ENCODE measurements at regions not wholly inside any gene's neighbourhood (a gene's known extent, or its start where the extent isn't known, plus 50 kb on each side); places are given as distances from the start of the nearest gene placed in this dataset.
"Not testable (repeated sequence)": the region's sequence is repeated elsewhere in the genome, so short reads cannot be mapped to it uniquely, and the experiment has no call there.

DNA sequence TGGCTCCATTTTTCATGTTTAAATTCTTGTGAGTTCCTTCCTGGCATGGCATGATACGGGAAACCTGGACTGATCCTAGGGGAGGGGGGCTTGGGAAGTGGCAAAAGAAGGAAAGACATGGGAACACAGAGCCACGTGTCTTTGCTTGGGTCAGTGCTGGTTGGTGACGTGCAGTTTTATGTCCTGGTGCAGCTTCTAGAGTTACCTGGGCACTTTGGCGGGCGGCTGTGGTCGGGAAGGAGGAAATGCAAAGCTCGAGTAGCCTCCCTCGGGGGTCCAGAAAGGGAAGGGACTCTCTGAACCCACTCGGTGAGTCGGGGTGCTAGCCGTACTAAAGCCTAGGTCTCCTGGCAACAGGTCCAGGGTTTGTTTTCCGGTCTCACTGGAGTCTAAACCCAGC is 94.6 kb downstream of the APOB start:
- H3K4me1 ChIP-seq = no peaks in the 10 kb centered on the region
- H3K27me3 ChIP-seq = peaks cover 0 to 14% (median 0%) of the 10 kb centered on the region in 4 donors
- intact Hi-C loops (cut with DNase I) = no loop called here
- no peaks in the 10 kb centered on the region for H3K9me3 ChIP-seq
- no peak overlapping the region for H3K27ac ChIP-seq
- DNase-seq = no peak
- no peak for TF ChIP-seq POLR2A (IDR thresholded peaks at IDR 0.05)
- TF ChIP-seq, protein P1, sequence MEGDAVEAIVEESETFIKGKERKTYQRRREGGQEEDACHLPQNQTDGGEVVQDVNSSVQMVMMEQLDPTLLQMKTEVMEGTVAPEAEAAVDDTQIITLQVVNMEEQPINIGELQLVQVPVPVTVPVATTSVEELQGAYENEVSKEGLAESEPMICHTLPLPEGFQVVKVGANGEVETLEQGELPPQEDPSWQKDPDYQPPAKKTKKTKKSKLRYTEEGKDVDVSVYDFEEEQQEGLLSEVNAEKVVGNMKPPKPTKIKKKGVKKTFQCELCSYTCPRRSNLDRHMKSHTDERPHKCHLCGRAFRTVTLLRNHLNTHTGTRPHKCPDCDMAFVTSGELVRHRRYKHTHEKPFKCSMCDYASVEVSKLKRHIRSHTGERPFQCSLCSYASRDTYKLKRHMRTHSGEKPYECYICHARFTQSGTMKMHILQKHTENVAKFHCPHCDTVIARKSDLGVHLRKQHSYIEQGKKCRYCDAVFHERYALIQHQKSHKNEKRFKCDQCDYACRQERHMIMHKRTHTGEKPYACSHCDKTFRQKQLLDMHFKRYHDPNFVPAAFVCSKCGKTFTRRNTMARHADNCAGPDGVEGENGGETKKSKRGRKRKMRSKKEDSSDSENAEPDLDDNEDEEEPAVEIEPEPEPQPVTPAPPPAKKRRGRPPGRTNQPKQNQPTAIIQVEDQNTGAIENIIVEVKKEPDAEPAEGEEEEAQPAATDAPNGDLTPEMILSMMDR (IDR thresholded peaks at IDR 0.05) = no peak
- 66 to 82% methylated on average over 8 to 9 of the region's 12 CpGs for WGBS, 2 donors
- H3K36me3 ChIP-seq = no peaks in the 10 kb centered on the region
- no peak overlapping the region for H3K4me3 ChIP-seq

DNA sequence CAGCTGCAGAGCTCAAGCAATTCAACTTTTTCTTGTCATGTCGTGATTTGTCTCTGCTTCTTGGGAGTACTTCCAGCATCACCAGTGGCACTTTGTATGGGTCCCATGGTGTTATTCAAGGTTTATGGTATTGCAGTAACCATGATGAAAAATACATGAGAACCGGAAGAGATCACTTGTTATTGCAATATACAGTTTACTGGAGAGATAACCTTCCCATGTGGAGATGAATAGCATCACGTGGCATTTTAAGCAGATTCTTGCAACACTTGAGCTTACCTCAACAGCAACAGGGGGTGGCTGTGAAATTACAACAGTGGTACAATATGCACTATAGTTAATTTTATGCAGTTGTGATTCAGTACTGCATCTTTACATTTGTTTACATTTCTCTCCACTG is 97.4 kb downstream of the APOB start:
- no peak overlapping the region for H3K27ac ChIP-seq
- no peak for DNase-seq
- no peaks in the 10 kb centered on the region for H3K9me3 ChIP-seq
- no peak overlapping the region for H3K4me3 ChIP-seq
- H3K36me3 ChIP-seq = no peaks in the 10 kb centered on the region
- TF ChIP-seq, protein P1 (IDR thresholded peaks at IDR 0.05) = no peak
- no peak for TF ChIP-seq POLR2A (IDR thresholded peaks at IDR 0.05)
- peaks cover 0 to 9% (median 0%) of the 10 kb centered on the region in 4 donors for H3K27me3 ChIP-seq
- 73% methylated on average over 3 of the region's 3 CpGs for WGBS, 2 donors
- intact Hi-C loops (cut with DNase I) = no loop called here
- no peaks in the 10 kb centered on the region for H3K4me1 ChIP-seq

DNA sequence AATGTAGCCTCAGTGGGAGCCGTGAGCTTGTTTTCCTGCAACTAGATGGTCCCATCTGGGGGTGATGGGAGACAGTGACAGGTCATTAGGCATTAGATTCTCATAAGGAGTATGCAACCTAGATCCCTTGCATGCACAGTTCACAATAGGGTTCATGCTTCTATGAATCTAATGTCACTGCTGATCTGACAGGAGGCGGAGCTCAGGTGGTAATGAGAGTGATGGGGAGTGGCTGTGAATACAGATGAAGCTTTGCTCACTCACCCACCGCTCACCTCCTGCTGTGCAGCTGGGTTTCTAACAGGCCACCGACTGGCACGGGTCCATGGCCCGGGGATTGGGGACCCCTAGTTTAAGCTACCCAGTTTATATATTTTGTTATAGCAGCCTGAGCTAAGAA is 100.2 kb downstream of the APOB start:
- 65 to 76% methylated on average over 5 to 6 of the region's 6 CpGs for WGBS, 2 donors
- DNase-seq; H3K36me3 ChIP-seq; H3K9me3 ChIP-seq; H3K4me1 ChIP-seq; intact Hi-C loops (cut with DNase I); H3K27ac ChIP-seq; H3K27me3 ChIP-seq; H3K4me3 ChIP-seq: not testable (repeated sequence)

DNA sequence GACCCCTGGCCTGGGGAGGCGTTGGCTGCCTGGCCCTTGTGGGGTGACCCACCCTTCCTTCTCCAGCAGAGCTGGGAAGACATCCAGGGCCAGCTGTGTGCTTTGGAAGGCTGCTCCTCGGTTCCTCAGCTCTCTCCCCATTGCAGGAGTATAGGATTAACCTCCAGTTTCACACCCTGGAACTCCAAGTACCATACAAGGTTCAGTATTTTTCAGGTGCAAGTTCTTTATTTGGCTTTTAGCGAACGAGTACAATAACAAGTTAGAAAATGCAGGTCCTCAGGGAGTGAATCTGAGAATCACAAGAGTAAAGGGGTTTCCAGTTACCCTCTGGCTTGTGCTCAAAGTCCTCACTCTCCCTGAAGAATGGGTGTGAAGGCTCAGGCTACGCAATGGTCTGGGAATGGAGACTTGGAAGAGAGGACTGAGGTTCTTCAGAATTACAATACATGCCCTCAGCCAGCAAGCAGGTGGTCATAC is 101.2 kb downstream of the APOB start:
- H3K4me3 ChIP-seq = no peak overlapping the region
- H3K27ac ChIP-seq = no peak overlapping the region
- WGBS, 2 donors = 67 to 68% methylated on average over 3 to 4 of the region's 5 CpGs
- H3K4me1 ChIP-seq = no peaks in the 10 kb centered on the region
- no peak for DNase-seq
- H3K9me3 ChIP-seq = no peaks in the 10 kb centered on the region
- H3K27me3 ChIP-seq = peaks cover 0 to 4% (median 0%) of the 10 kb centered on the region in 4 donors
- intact Hi-C loops (cut with DNase I) = no loop called here
- H3K36me3 ChIP-seq = no peaks in the 10 kb centered on the region
- TF ChIP-seq, protein P1 (IDR thresholded peaks at IDR 0.05) = no peak
- no peak for TF ChIP-seq POLR2A (IDR thresholded peaks at IDR 0.05)

DNA sequence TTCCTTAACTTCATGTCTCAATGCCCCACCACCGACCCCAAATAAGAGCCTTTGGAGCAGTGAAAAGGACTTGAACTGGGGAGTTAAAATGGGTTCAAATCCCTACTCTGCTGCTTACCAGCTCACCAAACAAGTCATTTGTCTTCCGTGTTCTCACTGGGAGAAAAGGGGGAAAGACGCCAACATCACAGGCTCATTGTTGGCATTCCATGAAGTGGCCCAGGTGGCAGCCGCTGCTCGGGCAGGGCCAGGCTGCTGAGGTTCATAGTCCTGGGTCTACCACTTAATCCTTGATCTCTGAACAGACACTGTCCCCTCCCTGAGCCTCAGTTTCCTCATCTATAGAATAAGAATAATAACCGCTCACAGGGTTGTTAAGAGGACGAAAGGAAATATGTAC is 103.0 kb downstream of the APOB start:
- no peak for DNase-seq
- H3K27me3 ChIP-seq = peaks cover 0 to 4% (median 0%) of the 10 kb centered on the region in 4 donors
- no peaks in the 10 kb centered on the region for H3K36me3 ChIP-seq
- no peak overlapping the region for H3K4me3 ChIP-seq
- 78 to 85% methylated on average over 6 of the region's 7 CpGs for WGBS, 2 donors
- no peak overlapping the region for H3K27ac ChIP-seq
- intact Hi-C loops (cut with DNase I) = no loop called here
- no peak for TF ChIP-seq POLR2A (IDR thresholded peaks at IDR 0.05)
- TF ChIP-seq, protein P1 (IDR thresholded peaks at IDR 0.05) = no peak
- no peaks in the 10 kb centered on the region for H3K9me3 ChIP-seq
- H3K4me1 ChIP-seq = no peaks in the 10 kb centered on the region
